Stimulated activated CD4-positive, alpha-beta T cell treated with anti-CD3 and anti-CD28 coated beads, Interleukin-15, amount 100 ng/mL, for 1 hour (primary cell): ENCODE measurements at regions not wholly inside any gene's neighbourhood (a gene's known extent, or its start where the extent isn't known, plus 50 kb on each side); places are given as distances from the start of the nearest gene placed in this dataset.
"Not testable (repeated sequence)": the region's sequence is repeated elsewhere in the genome, so short reads cannot be mapped to it uniquely, and the experiment has no call there.

Experiments used
- DNase-seq, 2 donors: peaks; one replicate each; pipeline ENCODE4 v3.0.0-alpha.2; 2020; ENCODE audit warnings: low read depth in 1 of 2, low spot score in 1 of 2

- DNase-seq = no peak
Measured at GRCh38 chr9:97773091-97773490, 76.0 kb upstream of the XPA start.

- no peak for DNase-seq
Measured at GRCh38 chr9:97773723-97774122, 76.6 kb upstream of the XPA start.

GRCh38 chr9:97774673-97775072 lies 77.5 kb upstream of the XPA start:
- no peak for DNase-seq

- DNase-seq = not testable (repeated sequence)
Measured at GRCh38 chr9:97778740-97779139, 74.3 kb upstream of the FOXE1 start.

GRCh38 chr9:97779608-97780007 lies 73.4 kb upstream of the FOXE1 start:
- DNase-seq = no peak

GRCh38 chr9:97781902-97782301 lies 71.1 kb upstream of the FOXE1 start:
- DNase-seq = no peak

GRCh38 chr9:97786341-97786740 lies 66.7 kb upstream of the FOXE1 start:
- no peak for DNase-seq

- no peak for DNase-seq
Measured at GRCh38 chr9:97787551-97787950, 65.5 kb upstream of the FOXE1 start.

- no peak for DNase-seq
Measured at GRCh38 chr9:97788763-97789663, 64.0 kb upstream of the FOXE1 start.

- DNase-seq = no peak
Measured at GRCh38 chr9:97790542-97790941, 62.5 kb upstream of the FOXE1 start.

GRCh38 chr9:97791542-97791941 lies 61.5 kb upstream of the FOXE1 start:
- DNase-seq = no peak

- DNase-seq = no peak
Measured at GRCh38 chr9:97793067-97793466, 60.0 kb upstream of the FOXE1 start.

GRCh38 chr9:97794666-97795065 lies 58.4 kb upstream of the FOXE1 start:
- no peak for DNase-seq

- not testable (repeated sequence) for DNase-seq
Measured at GRCh38 chr9:97796176-97796575, 56.9 kb upstream of the FOXE1 start.

GRCh38 chr9:97801180-97801579 lies 51.8 kb upstream of the FOXE1 start:
- DNase-seq = no peak

GRCh38 chr9:97802276-97802675 lies 50.8 kb upstream of the FOXE1 start:
- DNase-seq = no peak

GRCh38 chr9:97803167-97804058 lies 49.6 kb upstream of the FOXE1 start:
- DNase-seq = peak; percentile 58 to 62
